ENCODE measurements at regions not wholly inside any gene's neighbourhood (a gene's known extent, or its start where the extent isn't known, plus 50 kb on each side); places are given as distances from the start of the nearest gene placed in this dataset.

DNA sequence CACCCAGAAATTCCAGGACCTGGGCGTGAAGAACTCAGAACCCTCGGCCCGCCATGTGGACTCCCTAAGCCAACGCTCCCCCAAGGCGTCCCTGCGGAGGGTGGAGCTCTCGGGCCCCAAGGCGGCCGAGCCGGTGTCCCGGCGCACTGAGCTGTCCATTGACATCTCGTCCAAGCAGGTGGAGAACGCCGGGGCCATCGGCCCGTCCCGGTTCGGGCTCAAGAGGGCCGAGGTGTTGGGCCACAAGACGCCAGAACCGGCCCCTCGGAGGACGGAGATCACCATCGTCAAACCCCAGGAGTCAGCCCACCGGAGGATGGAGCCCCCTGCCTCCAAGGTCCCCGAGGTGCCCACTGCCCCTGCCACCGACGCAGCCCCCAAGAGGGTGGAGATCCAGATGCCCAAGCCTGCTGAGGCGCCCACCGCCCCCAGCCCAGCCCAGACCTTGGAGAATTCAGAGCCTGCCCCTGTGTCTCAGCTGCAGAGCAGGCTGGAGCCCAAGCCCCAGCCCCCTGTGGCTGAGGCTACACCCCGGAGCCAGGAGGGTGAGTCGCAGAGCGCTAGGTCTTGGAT lies 261.5 kb downstream of the SEC14L1 start:
- TF ChIP-seq EZH2phosphoT487 (IDR thresholded peaks at IDR 0.05; ENCODE audit: low read depth): no peak
- TF ChIP-seq CTCF (IDR thresholded peaks at IDR 0.05; ENCODE audit: low read depth, low read length): no peak

Measured in OCI-LY3 (cell line).